ENCODE measurements at regions not wholly inside any gene's neighbourhood (a gene's known extent, or its start where the extent isn't known, plus 50 kb on each side); places are given as distances from the start of the nearest gene placed in this dataset.

GRCh38 chr13:62418376-62418775 lies 1002.7 kb upstream of the PCDH20 start:
- no peak for TF ChIP-seq CTCF (IDR thresholded peaks at IDR 0.05)
- TF ChIP-seq ZFX (IDR thresholded peaks at IDR 0.05; ENCODE audit: borderline replicate concordance) = no peak

All from 22Rv1 (cell line).